ENCODE measurements at regions not wholly inside any gene's neighbourhood (a gene's known extent, or its start where the extent isn't known, plus 50 kb on each side); places are given as distances from the start of the nearest gene placed in this dataset.

- TF ChIP-seq, protein P1, sequence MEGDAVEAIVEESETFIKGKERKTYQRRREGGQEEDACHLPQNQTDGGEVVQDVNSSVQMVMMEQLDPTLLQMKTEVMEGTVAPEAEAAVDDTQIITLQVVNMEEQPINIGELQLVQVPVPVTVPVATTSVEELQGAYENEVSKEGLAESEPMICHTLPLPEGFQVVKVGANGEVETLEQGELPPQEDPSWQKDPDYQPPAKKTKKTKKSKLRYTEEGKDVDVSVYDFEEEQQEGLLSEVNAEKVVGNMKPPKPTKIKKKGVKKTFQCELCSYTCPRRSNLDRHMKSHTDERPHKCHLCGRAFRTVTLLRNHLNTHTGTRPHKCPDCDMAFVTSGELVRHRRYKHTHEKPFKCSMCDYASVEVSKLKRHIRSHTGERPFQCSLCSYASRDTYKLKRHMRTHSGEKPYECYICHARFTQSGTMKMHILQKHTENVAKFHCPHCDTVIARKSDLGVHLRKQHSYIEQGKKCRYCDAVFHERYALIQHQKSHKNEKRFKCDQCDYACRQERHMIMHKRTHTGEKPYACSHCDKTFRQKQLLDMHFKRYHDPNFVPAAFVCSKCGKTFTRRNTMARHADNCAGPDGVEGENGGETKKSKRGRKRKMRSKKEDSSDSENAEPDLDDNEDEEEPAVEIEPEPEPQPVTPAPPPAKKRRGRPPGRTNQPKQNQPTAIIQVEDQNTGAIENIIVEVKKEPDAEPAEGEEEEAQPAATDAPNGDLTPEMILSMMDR (IDR thresholded peaks at IDR 0.05), result no peak
- no peak for TF ChIP-seq POLR2A (IDR thresholded peaks at IDR 0.05)
Observed at GRCh38 chr9:108609227-108609896, 246.4 kb downstream of the ACTL7B start.

Data from transverse colon (tissue), 3 donors.